ENCODE measurements at regions not wholly inside any gene's neighbourhood (a gene's known extent, or its start where the extent isn't known, plus 50 kb on each side); places are given as distances from the start of the nearest gene placed in this dataset.

DNA sequence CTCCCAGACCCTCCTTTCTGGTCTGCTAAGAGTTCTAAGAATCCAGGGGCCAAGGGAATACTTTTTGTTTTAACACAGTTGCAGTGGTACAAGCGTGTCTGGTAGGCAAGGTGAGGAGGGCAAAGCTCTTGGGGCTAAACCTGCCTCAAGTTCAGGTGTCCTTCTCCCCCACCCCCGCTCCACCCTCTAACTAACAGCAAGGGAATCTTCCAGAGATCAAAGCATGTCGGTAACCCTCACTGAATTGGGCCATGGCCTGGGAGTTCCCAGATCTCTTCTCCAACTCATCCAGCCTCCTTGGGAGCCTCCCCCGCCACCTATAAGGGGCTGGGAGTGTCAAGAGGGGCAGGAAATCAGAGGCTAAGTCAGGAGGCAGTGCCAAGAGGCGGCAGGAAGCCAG, 55.7 kb upstream of the TAC4 start:
- DNase-seq: no peak
- H3K27me3 Mint-ChIP-seq (ENCODE audit: unreplicated experiment): peaks cover 18% of the 10 kb centered on the region
- no peak for TF ChIP-seq CTCF (IDR thresholded peaks at IDR 0.05; ENCODE audit: partially characterized antibody, unreplicated experiment)

GRCh38 chr17:49904893-49905292, 57.0 kb upstream of the TAC4 start:
- peaks cover 31% of the 10 kb centered on the region for H3K27me3 Mint-ChIP-seq (ENCODE audit: unreplicated experiment)
- no peaks in the 10 kb centered on the region for H3K36me3 Mint-ChIP-seq (ENCODE audit: unreplicated experiment)
- no peak for DNase-seq
- H3K9me3 Mint-ChIP-seq (ENCODE audit: unreplicated experiment): peaks cover 3% of the 10 kb centered on the region
- H3K4me3 Mint-ChIP-seq (ENCODE audit: unreplicated experiment): no peak overlapping the region
- TF ChIP-seq CTCF (IDR thresholded peaks at IDR 0.05; ENCODE audit: partially characterized antibody, unreplicated experiment): no peak
- H3K4me1 Mint-ChIP-seq (ENCODE audit: low read depth, unreplicated experiment): peaks cover 5% of the 10 kb centered on the region
- no peak overlapping the region for H3K27ac Mint-ChIP-seq (ENCODE audit: unreplicated experiment)

More for the DNA sequence above, 55.7 kb upstream of the TAC4 start:
- no peak overlapping the region for H3K4me3 Mint-ChIP-seq (ENCODE audit: unreplicated experiment)
- H3K36me3 Mint-ChIP-seq (ENCODE audit: unreplicated experiment): no peaks in the 10 kb centered on the region
- H3K27ac Mint-ChIP-seq (ENCODE audit: unreplicated experiment): no peak overlapping the region
- H3K9me3 Mint-ChIP-seq (ENCODE audit: unreplicated experiment): peaks cover 3% of the 10 kb centered on the region
- H3K4me1 Mint-ChIP-seq (ENCODE audit: low read depth, unreplicated experiment): peaks cover 2% of the 10 kb centered on the region

DNA sequence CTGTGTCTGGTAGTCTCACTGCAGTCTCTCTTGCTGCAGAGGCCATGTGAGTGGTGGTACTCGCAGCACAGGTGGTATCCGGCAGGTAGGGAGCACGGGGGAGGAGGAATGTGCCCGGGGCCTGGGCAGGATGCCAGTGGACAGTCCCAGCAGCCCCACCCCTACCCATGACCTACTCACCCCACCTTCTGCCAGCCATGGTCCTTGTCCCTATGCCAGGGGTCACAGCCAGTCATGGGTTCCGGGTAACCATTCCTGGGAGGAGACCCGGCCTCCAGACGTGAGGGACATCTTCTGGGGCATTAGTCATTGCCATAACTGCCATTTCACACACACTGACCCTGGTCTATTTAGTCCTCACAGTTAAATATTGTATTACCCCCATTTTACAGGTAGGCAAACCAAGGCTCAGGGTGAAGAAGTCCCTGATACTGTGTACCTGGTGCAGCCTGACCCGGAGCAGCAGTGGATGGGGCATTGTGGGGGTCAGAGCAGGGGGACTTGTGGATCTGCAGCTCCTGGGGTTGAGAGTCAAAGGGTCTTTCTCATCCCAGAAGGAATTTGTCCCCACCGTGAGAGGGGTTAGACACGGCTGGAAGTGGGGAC, 58.8 kb upstream of the TAC4 start:
- H3K36me3 Mint-ChIP-seq (ENCODE audit: unreplicated experiment): no peaks in the 10 kb centered on the region
- H3K9me3 Mint-ChIP-seq (ENCODE audit: unreplicated experiment): peaks cover 3% of the 10 kb centered on the region
- peaks cover 34% of the 10 kb centered on the region for H3K27me3 Mint-ChIP-seq (ENCODE audit: unreplicated experiment)
- no peak overlapping the region for H3K27ac Mint-ChIP-seq (ENCODE audit: unreplicated experiment)
- TF ChIP-seq CTCF (IDR thresholded peaks at IDR 0.05; ENCODE audit: partially characterized antibody, unreplicated experiment): no peak
- H3K4me1 Mint-ChIP-seq (ENCODE audit: low read depth, unreplicated experiment): peaks cover 10% of the 10 kb centered on the region
- DNase-seq: no peak
- no peak overlapping the region for H3K4me3 Mint-ChIP-seq (ENCODE audit: unreplicated experiment)

- no peak for TF ChIP-seq CTCF (IDR thresholded peaks at IDR 0.05; ENCODE audit: partially characterized antibody, unreplicated experiment)
- Mint-ChIP-seq H3K27ac (ENCODE audit: unreplicated experiment) (no peak overlapping the region), H3K4me1 (ENCODE audit: low read depth, unreplicated experiment) (peaks cover 10% of the 10 kb centered on the region), H3K36me3 (ENCODE audit: unreplicated experiment) (no peaks in the 10 kb centered on the region), H3K27me3 (ENCODE audit: unreplicated experiment) (peaks cover 35% of the 10 kb centered on the region), H3K9me3 (ENCODE audit: unreplicated experiment) (peaks cover 3% of the 10 kb centered on the region), H3K4me3 (ENCODE audit: unreplicated experiment) (no peak overlapping the region)
- DNase-seq: no peak
Measured at GRCh38 chr17:49907279-49907678, 59.4 kb upstream of the TAC4 start.

- H3K36me3 Mint-ChIP-seq (ENCODE audit: unreplicated experiment): no peaks in the 10 kb centered on the region
- TF ChIP-seq CTCF (IDR thresholded peaks at IDR 0.05; ENCODE audit: partially characterized antibody, unreplicated experiment): no peak
- no peak overlapping the region for H3K4me3 Mint-ChIP-seq (ENCODE audit: unreplicated experiment)
- H3K27me3 Mint-ChIP-seq (ENCODE audit: unreplicated experiment): peaks cover 38% of the 10 kb centered on the region
- H3K4me1 Mint-ChIP-seq (ENCODE audit: low read depth, unreplicated experiment): peaks cover 10% of the 10 kb centered on the region
- H3K9me3 Mint-ChIP-seq (ENCODE audit: unreplicated experiment): peaks cover 3% of the 10 kb centered on the region
- H3K27ac Mint-ChIP-seq (ENCODE audit: unreplicated experiment): no peak overlapping the region
- DNase-seq: no peak
Measured at GRCh38 chr17:49908782-49909714, 59.9 kb upstream of the DLX4 start.
